ENCODE measurements at regions not wholly inside any gene's neighbourhood (a gene's known extent, or its start where the extent isn't known, plus 50 kb on each side); places are given as distances from the start of the nearest gene placed in this dataset.
A peak's percentile ranks its signal among the peaks of the same experiment; 100 is the strongest.
"Not testable (repeated sequence)": the region's sequence is repeated elsewhere in the genome, so short reads cannot be mapped to it uniquely, and the experiment has no call there.

GRCh38 chr4:181130317-181130716 is 1112.9 kb upstream of the TENM3 start:
- not testable (repeated sequence) for DNase-seq

GRCh38 chr4:181137351-181137750 is 1105.9 kb upstream of the TENM3 start:
- no peak for DNase-seq

- no peak for DNase-seq
Measured at GRCh38 chr4:181138116-181138515, 1105.1 kb upstream of the TENM3 start.

GRCh38 chr4:181140037-181140603 is 1103.1 kb upstream of the TENM3 start:
- no peak for DNase-seq

GRCh38 chr4:181143250-181143854 is 1099.8 kb upstream of the TENM3 start:
- DNase-seq, result peak; percentile 27

GRCh38 chr4:181146051-181146450 is 1097.2 kb upstream of the TENM3 start:
- DNase-seq, result no peak

GRCh38 chr4:181147416-181147951 is 1095.7 kb upstream of the TENM3 start:
- DNase-seq, result no peak

- DNase-seq, result no peak
Measured at GRCh38 chr4:181148470-181148869, 1094.7 kb upstream of the TENM3 start.

GRCh38 chr4:181150191-181150590 is 1093.0 kb upstream of the TENM3 start:
- DNase-seq, result no peak

- DNase-seq, result no peak
Measured at GRCh38 chr4:181151856-181152255, 1091.3 kb upstream of the TENM3 start.

GRCh38 chr4:181157647-181158046 is 1085.6 kb upstream of the TENM3 start:
- DNase-seq, result no peak

GRCh38 chr4:181158971-181159370 is 1084.2 kb upstream of the TENM3 start:
- no peak for DNase-seq

GRCh38 chr4:181161669-181162068 is 1081.5 kb upstream of the TENM3 start:
- DNase-seq, result no peak

GRCh38 chr4:181162266-181162665 is 1080.9 kb upstream of the TENM3 start:
- DNase-seq, result no peak

GRCh38 chr4:181162676-181163075 is 1080.5 kb upstream of the TENM3 start:
- no peak for DNase-seq

- DNase-seq, result no peak
Measured at GRCh38 chr4:181166742-181167399, 1076.3 kb upstream of the TENM3 start.

GRCh38 chr4:181168011-181168805 is 1075.0 kb upstream of the TENM3 start:
- no peak for DNase-seq

- no peak for DNase-seq
Measured at GRCh38 chr4:181173046-181173445, 1070.2 kb upstream of the TENM3 start.

- DNase-seq, result no peak
Measured at GRCh38 chr4:181176306-181176705, 1066.9 kb upstream of the TENM3 start.

- DNase-seq, result no peak
Measured at GRCh38 chr4:181181331-181181730, 1061.9 kb upstream of the TENM3 start.

- no peak for DNase-seq
Measured at GRCh38 chr4:181189751-181190150, 1053.5 kb upstream of the TENM3 start.

- DNase-seq, result no peak
Measured at GRCh38 chr4:181193131-181193930, 1049.9 kb upstream of the TENM3 start.

- DNase-seq, result no peak
Measured at GRCh38 chr4:181194096-181194495, 1049.1 kb upstream of the TENM3 start.

All from activated effector memory CD4-positive, alpha-beta T cell treated with Interleukin-2 at 50 U/mL for 16 hours (primary cell).